Left kidney (tissue), 1 donor: ENCODE measurements at regions not wholly inside any gene's neighbourhood (a gene's known extent, or its start where the extent isn't known, plus 50 kb on each side); places are given as distances from the start of the nearest gene placed in this dataset.
"Not testable (repeated sequence)": the region's sequence is repeated elsewhere in the genome, so short reads cannot be mapped to it uniquely, and the experiment has no call there.

Experiments used
- DNase-seq: peaks from one replicate; pipeline ENCODE4 v3.0.0-alpha.2; 2013

DNA sequence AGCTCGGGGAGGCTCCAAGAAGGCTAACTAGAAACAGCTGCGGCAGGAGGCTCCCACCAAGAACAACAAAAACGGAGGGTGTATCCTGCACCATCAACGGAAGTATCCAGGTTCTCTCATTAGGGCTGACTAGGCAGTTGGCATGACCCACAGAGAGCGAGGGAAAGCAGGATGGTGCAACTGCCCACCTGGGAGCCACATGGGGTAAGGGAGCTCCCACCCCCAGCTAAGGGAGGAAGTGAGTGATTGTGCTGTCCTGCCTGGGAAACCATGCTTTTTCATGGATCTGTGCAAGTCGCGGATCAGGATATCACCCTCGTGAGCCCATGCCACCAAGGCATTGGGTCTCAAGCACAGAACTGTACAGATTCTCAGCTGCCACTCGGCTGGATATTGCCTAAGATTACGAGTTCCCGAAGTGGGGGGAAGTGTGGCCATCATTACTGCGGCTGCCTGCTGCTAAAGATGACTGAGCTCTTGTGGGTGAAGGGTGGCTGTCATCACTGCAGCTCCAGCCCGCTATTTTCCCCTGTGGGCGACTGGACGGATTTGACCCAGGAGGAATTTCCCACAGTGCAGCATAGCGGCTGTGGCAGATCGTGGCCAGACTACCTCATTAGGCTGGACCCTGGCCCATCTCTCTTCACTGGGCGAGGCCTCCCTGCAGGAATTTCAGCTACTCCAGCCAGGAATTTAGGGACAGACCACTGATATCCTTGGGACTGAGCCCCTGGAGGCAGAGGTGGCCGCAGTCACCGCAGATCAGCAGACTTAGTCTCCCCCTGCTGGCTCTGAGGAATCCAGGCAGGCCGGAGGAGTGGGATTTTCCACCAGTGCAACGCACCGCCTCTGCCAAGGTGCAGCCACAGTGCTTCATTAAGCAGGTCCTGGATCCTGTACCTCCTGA, 515.7 kb downstream of the FRK start:
- no peak for DNase-seq

DNA sequence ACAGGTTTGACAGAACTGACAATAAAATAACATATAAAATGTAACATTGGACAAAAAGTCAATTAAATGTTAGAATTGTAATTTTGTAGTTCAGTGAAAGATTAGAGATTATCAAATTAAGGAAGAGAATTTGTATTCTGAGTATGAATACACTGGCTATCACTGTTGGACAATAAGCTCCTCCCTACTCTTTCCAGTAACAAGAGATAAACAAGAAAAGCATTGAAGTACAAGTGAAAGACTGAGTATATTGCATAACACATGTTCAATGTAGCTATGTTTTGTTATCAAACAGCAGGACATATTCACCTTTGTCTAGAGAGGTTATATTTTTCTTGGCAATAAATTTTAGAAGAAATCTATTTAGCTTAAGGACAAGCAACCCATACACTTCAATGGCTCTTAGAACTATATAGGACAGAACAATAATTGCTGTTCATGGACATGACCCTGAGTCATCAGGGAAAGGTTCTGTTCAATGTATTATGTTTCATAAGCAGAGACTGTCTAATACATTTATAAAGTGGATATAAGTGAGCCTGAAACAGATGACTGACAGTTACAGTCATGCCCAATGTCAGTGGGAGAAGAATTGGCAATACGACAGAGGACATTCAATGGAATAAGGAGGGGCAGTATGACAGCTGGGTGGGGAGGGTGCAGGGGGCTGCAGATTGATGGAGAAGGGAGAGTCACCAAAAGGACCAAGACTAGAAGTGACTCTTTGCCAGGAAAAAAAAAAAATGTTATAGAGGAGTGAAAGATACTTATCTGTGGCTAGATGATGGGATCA, 520.4 kb downstream of the FRK start:
- no peak for DNase-seq

DNA sequence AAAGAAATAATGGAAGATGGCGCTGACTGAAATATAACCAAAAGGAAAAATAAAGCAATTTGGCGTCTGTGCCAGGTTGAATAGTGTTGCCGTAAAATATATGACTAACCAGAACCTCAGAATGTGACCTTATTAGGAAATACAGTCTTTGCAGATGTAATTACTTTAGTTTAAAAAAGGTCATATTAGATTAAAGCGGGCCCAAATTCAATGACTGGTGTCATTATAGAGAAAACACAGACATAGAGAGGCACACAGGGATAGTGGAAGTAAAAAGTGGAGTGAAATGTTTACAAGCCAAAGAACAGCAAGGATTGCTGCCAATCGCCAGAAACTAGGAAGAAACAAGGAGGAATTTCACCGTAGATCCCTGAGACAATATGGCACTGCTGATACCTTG, 521.2 kb downstream of the FRK start:
- no peak for DNase-seq

DNA sequence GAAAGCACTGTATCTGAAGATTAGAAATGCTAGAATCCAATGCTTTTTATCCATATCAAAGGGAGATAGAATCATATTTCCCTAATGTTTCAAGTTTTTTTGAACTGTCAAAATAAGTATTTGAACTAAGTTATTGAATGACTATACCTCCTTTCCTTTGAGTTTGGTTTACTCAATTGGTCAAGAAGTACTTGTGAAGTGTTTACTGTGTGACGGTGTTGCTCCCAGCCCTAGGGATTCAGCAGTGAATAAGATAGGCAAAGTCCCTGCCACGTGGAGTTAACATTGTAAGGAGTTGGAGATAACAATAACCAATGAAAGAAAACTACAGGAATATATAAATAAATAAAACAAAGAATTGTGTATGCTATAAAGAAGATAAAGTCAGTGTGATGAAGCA, 535.9 kb downstream of the FRK start:
- DNase-seq, result no peak

DNA sequence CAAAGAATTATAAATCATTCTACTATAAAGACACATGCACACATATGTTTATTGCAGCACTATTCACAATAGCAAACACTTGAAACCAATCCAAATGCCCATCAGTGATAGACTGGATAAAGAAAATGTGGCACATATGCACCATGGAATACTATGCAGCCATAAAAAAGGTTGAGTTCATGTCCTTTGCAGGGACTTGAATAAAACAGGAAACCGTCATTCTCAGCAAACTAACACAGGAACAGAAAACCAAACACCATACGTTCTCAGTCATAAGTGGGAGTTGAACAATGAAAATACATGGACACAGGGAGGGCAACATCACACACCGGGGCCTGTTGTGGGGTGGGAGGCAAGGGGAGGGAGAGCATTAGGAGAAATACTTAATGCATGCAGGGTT, 538.9 kb downstream of the FRK start:
- DNase-seq, result not testable (repeated sequence)

DNA sequence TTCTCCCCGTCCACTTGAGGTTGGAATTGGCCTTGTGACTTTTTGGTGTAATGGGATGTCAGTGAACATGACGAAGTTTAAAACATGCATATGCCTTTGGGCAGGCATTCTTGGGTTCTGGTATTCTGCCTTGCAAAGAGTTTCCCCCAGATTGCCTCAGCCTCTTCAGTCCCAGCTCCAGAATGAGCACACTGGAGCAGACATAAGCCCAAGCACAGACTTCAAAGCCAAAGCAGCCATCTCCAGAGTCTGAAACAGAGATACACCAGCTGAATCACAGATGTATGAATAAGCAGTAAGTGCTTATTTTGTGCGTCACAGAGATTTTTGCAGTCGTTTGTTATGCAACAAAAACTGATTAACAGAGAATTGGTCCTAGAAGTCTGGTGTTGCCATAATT, 546.0 kb downstream of the FRK start:
- DNase-seq, result no peak

DNA sequence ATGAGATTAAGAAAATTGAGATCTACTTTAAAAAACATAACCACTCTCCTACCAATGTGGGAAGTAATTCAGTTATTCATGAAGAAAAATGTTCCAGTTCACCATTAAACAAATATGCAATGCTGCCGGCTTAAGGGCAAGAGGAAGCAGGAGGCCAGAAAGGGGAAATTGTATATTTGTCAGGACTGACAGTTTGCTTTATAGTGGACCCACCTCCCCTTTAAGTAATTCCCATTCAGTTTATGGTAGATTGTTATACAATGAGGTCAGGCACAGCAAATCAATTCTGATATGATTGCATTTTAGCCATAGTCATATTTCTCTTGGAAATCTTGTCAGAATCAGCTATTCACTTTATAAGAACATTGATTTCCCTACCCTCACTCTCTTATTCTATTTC, 547.8 kb downstream of the FRK start:
- no peak for DNase-seq

DNA sequence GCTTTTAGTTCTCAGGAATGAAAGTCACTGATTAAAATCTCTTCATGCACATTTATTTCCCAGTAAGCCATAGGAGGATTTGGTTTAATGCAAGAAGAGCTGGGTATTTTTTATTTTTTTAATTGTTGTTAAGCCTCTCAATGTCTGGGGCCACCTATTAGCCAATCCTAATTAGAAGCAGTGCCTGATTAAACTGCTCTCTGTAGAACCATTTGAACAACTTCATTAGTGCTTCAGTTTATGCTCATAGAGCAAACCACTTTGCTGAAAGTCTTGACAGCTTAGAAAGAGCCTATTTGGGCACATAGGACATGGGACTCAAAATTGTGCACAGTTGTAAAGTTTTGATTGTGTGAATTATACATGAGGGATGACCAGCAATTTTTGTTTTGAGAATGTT, 548.9 kb downstream of the FRK start:
- DNase-seq, result no peak

DNA sequence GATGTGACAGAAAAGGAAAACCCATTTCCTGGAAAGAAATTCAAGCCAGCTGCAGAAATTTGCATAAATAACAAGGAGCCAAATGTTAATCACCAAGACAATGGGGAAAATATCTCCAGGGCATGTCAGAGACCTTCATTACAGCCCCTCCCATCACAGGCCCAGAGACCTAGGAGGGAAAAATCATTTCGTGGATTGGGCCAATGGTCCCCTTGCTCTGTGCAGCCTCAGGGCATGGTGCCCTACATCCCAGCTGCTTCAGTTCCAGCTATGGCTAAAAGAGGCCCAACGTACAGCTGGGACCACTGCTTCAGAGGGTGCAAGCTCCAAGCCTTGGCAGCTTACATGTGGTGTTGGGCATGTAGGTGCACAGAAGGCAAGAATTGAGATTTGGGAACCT, 558.3 kb downstream of the FRK start:
- not testable (repeated sequence) for DNase-seq

DNA sequence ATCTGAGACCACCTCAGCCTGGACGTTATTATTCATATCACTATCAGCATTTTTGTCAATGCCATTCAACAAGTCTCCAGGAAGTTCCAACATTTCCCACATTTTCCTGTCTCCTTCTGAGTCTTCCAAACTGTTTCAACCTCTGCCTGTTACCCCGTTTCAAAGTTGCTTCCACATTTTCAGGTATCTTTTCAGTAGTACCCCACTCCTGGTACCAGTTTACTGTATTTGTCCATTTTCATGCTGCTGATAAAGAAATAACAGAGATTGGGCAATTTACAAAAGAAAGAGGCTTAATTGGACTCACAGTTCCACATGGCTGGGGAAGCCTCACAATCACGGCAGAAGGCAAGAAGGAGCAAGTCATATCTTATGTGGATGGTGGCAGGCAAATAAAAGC, 565.5 kb downstream of the FRK start:
- DNase-seq, result no peak

DNA sequence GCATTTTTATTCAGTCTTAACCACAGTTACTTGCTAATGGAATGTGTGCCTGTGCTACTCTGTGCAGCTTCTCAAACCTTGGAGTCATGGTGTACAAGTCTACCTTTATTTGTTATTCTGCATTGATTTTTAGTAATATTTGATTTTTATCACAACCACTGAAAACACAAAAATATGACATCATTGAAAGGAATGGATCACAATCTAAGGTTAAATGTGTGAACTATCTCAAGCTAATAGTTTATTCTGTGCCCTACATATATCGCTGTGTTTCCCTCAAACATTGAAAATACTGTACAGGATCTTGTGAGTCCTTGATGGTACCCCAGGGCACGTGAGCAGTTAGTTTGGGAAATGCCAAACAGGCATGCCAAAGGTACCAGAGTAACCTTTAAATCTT, 573.4 kb downstream of the FRK start:
- DNase-seq, result no peak

DNA sequence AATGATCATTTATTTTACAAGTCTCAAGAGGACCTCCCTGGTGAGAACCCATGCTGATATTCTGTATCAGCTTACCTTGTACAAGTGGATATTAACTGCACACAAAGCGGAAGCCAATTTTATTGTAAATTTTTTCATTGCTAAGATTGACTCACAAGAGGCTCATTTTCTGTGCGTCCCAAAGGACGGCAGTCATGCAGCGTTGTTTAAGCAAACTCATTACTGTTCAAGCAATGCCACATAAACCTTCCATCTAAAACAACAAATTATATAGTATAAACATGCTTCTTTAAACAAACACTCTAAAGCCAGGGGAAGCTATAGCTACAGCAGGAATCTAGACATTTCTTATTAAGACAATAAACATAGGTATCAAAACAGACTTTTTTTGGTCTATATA, 575.3 kb downstream of the FRK start:
- no peak for DNase-seq

DNA sequence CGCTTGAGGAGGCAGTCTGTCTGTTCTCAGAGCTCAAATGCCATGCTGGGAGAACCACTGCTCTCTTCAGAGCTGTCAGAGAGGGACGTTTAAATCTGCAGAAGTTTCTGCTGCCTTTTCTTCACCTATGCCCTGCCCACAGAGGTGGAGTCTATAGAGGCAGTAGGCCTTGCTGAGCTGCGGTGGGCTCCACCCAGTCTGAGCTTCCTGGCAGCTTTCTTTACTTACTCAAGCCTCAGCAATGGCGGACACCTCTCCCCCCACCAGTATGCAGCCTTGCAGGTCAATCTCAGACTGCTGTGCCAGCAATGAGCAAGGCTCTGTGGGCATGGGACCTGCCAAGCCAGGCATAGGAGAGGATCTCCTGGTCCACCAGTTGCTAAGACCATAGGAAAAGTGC, 580.1 kb downstream of the FRK start:
- not testable (repeated sequence) for DNase-seq

DNA sequence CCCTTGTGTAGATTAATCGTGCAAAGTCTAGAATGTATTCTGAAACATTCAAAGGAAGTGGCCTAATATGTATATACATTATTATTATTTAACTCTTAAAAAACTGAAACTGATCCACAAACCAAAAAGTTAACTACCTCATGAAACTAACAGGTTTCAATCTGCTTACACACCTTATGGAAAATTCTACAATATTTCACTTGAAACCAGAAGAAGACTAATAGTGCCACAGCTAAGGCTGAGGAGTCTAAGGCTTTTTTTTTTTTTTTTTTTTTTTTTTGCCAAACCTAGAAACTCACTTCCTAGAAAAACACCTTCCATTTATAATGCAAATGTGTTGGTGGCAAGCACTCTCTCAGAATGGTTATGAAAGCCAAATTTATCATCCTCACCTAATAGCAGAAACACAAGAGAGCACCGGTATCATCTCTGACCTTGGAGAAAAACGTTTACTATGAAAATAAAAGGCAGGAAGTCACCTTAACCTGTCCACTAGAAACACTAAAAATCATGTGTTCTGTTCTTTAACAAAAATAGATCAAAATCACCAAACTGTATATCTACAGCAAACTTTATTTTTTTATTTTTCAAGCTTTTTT, 586.1 kb downstream of the FRK start:
- no peak for DNase-seq

DNA sequence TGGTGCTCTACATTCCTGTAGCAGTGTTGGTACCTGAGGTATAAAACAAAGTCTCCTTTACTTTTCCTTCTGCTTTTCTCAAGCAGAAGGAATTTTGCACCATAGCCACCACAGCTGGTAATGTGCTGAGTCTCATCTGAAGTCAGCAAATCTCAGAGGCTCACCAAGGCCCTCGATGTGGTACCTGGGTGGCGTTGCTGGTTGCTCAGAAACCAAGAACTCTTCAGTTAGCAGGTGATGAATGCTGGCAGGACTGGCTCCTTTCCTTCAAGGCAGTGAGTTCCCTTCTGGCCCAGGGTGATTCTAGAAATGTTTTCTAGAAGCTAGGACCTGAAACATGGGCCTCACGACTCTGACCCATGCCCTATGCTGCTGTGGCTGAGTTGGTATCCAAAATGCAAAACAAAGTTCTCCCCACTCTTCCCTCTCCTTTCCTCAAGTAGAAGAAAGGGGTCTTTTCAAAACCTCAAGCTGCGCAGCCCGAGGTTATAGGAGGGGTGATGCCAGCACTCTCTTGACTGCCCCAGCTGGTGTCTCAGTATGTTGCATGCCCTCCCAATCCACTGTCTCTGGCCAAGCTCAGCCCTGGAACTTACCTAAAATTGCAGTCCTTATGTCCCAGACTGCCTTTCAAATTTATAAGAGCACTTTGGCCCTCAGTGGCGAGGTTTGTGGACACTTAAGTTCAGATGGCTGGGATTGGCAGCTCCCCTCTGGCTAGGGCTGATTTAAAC, 592.3 kb downstream of the FRK start:
- no peak for DNase-seq

DNA sequence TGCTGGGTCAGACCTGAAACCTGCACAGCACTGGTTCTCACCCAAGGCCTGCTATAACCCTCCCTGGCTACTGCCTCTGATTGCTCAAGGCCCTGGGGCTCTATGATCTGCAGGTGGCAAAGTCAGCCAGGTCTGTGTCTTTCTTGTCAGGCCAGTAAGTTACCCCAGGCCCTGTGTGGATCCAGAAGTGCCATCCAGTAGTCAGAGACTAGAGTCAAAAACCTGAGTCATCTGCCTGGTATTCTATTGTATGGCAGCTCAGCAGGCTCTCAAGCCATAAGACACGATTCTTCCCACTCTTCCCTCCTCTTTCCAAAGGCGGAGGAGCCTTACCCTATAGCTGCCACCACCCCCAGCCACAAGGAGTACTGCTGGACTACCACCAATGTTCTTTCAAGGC, 593.0 kb downstream of the FRK start:
- DNase-seq, result no peak

DNA sequence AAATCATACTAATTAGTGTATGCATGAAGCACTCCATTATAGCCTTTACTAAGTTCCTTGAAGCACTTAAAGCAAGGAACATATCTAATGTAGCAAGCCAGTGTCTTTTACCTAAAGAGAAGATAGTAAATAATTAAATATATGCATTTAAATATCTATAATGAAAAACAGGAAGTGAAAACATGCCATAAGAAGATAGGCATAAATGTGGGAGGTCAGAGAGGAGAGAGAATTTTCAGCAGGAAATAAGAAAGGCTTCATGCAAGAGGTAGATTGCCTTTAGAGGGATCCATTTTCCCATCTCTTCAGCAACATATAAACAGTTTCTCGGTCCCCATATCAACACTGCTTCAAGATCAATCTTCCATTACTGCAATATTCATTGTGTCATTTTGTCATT, 599.8 kb downstream of the FRK start:
- no peak for DNase-seq

DNA sequence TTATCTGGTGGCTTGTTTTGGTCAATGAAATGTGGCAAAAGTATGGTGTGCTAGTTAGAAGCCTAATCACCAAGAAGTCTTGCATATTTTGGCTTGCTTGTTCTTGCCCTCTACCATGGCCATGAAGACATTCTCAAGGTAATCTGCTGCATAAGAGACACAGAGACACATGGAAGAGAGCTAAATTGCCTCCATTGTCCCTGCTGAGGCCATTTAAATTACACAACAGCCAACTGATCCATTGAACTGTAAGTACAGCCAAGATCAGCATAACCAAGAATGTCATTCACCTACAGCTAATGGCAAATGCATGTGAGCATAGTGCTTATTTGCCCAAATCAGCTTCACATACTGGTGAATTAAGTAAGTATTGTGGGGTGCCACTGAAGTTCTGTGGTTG, 603.8 kb downstream of the FRK start:
- no peak for DNase-seq

DNA sequence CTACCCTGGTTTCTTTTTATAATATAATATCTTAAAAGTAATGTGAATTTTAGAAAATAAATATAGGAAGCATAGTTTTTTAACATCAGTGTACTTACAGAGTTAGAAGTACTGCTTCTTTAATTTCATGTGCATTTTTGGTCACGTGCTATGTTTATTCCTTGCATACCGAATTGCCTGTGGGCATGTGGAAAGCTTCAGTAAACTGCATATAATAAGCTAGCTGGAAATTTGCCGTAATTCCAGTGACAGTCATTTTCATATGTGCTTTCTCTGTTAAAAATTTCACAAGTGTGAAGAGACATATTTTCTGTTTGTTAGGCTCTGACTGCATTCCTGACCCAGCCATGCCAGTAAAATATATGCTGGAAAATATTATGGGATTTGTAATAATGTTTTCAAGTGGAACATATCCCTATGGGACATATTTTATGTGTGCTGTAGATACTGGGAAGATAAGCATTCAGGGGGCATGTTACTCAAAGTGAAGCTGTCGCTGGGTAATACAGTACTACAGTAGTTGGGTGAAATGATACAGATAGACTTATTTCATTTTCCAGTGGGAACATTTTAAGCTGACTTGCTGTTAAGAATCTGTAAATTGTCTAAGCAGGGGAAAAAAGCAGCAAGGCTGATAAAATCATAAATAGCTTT, 616.7 kb downstream of the FRK start:
- DNase-seq, result peak; percentile 1

DNA sequence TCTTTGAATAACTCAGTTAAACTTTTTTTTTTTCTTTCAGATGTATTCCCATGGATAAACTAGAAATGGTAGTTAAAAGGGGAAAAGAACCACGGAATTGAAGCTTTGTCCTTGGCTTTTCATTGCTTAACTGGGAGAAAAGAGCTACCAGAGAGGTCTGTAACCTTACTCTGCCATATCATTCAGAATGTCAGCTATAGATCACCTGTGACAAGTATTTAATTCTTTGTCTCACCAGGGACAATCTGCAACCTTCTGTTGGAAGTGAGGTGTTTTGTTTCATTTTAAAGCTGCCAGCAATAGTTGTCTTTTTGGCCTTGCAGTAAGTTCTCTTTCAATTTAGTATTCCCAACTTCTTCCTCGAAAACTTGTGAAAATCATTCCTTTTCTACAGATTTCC, 618.4 kb downstream of the FRK start:
- DNase-seq, result no peak

DNA sequence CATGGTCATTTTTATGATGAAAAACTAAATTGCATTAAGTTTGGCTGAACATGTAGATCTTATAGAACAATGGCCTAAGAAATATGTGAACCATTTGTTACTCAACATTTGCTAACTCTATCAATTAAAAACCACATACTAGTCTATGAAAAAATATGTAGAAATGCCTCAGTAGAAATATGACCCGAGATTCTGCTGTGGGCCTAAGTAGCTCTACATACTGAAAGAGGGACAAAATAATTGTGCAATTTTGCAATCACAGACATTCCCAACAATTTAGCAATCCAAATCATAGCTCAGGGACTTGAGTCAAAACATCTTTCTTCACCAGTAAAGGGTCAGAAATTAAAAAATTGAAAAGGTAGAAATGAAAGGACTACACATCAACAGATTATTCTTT, 619.0 kb downstream of the FRK start:
- no peak for DNase-seq

DNA sequence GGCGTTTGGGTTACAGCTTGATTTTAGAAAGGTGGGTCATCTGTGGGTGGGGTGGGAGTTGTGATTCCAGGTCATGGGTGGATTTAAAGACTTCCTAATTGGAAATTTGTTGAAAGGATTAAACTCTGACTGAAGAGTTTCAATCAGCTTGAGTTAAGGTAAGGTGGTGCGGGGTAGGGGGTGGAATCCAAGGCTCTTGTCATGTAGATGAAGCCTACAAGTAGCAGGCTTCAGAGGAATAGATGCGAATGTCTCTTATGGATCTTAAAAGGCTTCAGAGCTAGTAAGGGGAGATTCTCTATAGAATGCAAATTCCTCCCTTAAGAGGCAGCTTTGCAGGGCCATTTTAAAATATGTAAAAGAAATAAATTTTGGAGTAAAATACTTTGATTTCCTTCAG, 645.3 kb downstream of the FRK start:
- no peak for DNase-seq
